ENCODE measurements at regions not wholly inside any gene's neighbourhood (a gene's known extent, or its start where the extent isn't known, plus 50 kb on each side); places are given as distances from the start of the nearest gene placed in this dataset.

DNA sequence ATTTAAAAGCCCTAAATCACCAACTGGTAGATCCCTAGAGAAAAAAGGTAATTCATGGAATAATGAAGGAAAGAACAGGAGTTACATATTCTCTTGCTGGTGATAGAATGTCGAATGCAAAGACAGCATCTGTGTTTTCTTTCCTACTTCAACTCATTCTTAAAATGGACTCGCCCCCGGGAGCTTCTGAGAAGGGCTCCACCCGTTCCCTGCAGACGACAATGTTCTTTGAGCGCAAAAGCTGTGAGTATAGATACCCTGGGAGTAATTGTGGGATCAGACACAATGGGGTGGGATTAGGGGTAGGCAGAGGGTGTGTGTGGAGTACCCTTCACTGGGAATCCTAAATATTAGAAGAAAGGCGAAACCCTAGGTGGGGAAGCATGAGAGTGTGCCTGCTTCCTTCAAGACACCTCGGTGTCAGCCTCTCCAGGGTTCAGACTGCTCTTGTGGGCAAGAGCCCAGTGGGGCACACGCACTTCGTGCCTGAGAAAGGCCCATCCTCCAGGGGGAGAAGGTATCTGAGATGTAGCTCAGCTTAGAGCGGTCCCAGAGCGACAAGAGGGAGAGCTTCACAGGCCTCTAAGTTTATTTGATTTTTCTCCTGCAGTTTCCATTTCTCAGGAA lies 123.3 kb upstream of the DPYD start:
- no peak for DNase-seq
- H3K36me3 ChIP-seq (replicated peaks in 1 of 2; ENCODE audit: control insufficient read depth in 1 of 2, insufficient read depth in 2 of 2, low read length in 2 of 2): no peaks in the 10 kb centered on the region
- H3K27ac ChIP-seq (ENCODE audit: low read depth in 1 of 2, low read length in 2 of 2): no peak overlapping the region
- peaks cover 65 to 67% (median 67%) of the 10 kb centered on the region in 3 donors for H3K27me3 Mint-ChIP-seq (ENCODE audit: low read depth in 3 of 3)
- H3K27ac Mint-ChIP-seq: no peak overlapping the region
- intact Hi-C loops (cut with micrococcal nuclease): no loop called here
- peaks cover 0 to 34% of the 10 kb centered on the region in 2 donors for H3K9me3 ChIP-seq (replicated peaks in 1 of 2; ENCODE audit: control insufficient read depth in 1 of 2, insufficient read depth in 1 of 2, low read length in 2 of 2)
- H3K9ac ChIP-seq (ENCODE audit: insufficient read depth, low read length, poor library complexity, severe bottlenecking): no peak overlapping the region
- 7% methylated on average over 3 of the region's 12 CpGs for WGBS (ENCODE audit: insufficient coverage)
- peaks cover 19 to 28% of the 10 kb centered on the region in 2 donors for H3K4me1 ChIP-seq (ENCODE audit: control insufficient read depth in 1 of 2, insufficient read depth in 2 of 2, low read length in 2 of 2)
- peaks cover 3 to 9% of the 10 kb centered on the region in 2 donors for H3K36me3 Mint-ChIP-seq
- H3K4me2 ChIP-seq (replicated peaks; ENCODE audit: extremely low read depth, low read length, poor library complexity, severe bottlenecking): peak overlapping the region; percentile 82
- H3K4me1 Mint-ChIP-seq: peaks cover 35% of the 10 kb centered on the region
- peaks cover 4% of the 10 kb centered on the region for H4K20me1 ChIP-seq (ENCODE audit: insufficient read depth, low read length)
- H3K4me3 ChIP-seq (replicated peaks in 1 of 3; ENCODE audit: low read depth in 2 of 3, low read length in 3 of 3): no peak overlapping the region
- peak overlapping the region in 1 of 2 donors; percentile 91 for H3K4me3 Mint-ChIP-seq
- H3K79me2 ChIP-seq (ENCODE audit: insufficient read depth, low read length): no peaks in the 10 kb centered on the region
- H3K27me3 ChIP-seq (ENCODE audit: control insufficient read depth in 2 of 2, insufficient read depth in 2 of 2, low read length in 2 of 2): peaks cover 74 to 88% of the 10 kb centered on the region in 2 donors
- no peak for TF ChIP-seq CTCF (IDR thresholded peaks at IDR 0.05)
- no peak overlapping the region for H2AFZ ChIP-seq (ENCODE audit: insufficient read depth, low read depth, low read length, poor library complexity, severe bottlenecking)
- peaks cover 0 to 22% (median 13%) of the 10 kb centered on the region in 7 donors for H3K9me3 Mint-ChIP-seq

- no peak for DNase-seq
- no peak overlapping the region for H3K4me3 ChIP-seq (replicated peaks in 1 of 3; ENCODE audit: low read depth in 2 of 3, low read length in 3 of 3)
- no peaks in the 10 kb centered on the region for H3K4me1 Mint-ChIP-seq
- peaks cover 3 to 15% of the 10 kb centered on the region in 2 donors for H3K27me3 ChIP-seq (ENCODE audit: control insufficient read depth in 2 of 2, insufficient read depth in 2 of 2, low read length in 2 of 2)
- peaks cover 4 to 6% (median 5%) of the 10 kb centered on the region in 3 donors for H3K27me3 Mint-ChIP-seq (ENCODE audit: low read depth in 3 of 3)
- no peaks in the 10 kb centered on the region for H3K9me3 Mint-ChIP-seq
- H3K9me3 ChIP-seq (replicated peaks in 1 of 2; ENCODE audit: control insufficient read depth in 1 of 2, insufficient read depth in 1 of 2, low read length in 2 of 2): no peaks in the 10 kb centered on the region
- H2AFZ ChIP-seq (ENCODE audit: insufficient read depth, low read depth, low read length, poor library complexity, severe bottlenecking): no peak overlapping the region
- no peak overlapping the region for H3K27ac ChIP-seq (ENCODE audit: low read depth in 1 of 2, low read length in 2 of 2)
- H3K36me3 Mint-ChIP-seq: no peaks in the 10 kb centered on the region
- no peaks in the 10 kb centered on the region for H3K4me1 ChIP-seq (ENCODE audit: control insufficient read depth in 1 of 2, insufficient read depth in 2 of 2, low read length in 2 of 2)
- no peak overlapping the region for H3K4me2 ChIP-seq (replicated peaks; ENCODE audit: extremely low read depth, low read length, poor library complexity, severe bottlenecking)
- H3K79me2 ChIP-seq (ENCODE audit: insufficient read depth, low read length): no peaks in the 10 kb centered on the region
- no peak overlapping the region for H3K9ac ChIP-seq (ENCODE audit: insufficient read depth, low read length, poor library complexity, severe bottlenecking)
- no peaks in the 10 kb centered on the region for H3K36me3 ChIP-seq (replicated peaks in 1 of 2; ENCODE audit: control insufficient read depth in 1 of 2, insufficient read depth in 2 of 2, low read length in 2 of 2)
- no peak overlapping the region for H3K4me3 Mint-ChIP-seq
- H4K20me1 ChIP-seq (ENCODE audit: insufficient read depth, low read length): no peaks in the 10 kb centered on the region
- intact Hi-C loops (cut with micrococcal nuclease): no loop called here
- TF ChIP-seq CTCF (IDR thresholded peaks at IDR 0.05): no peak
- no CpG with 5 or more reads among the region's 2 CpGs for WGBS (ENCODE audit: insufficient coverage)
- H3K27ac Mint-ChIP-seq: no peak overlapping the region
Measured at GRCh38 chr1:98035602-98036002, 114.8 kb upstream of the DPYD start.
